Urothelium cell line (cell line): ENCODE measurements at regions not wholly inside any gene's neighbourhood (a gene's known extent, or its start where the extent isn't known, plus 50 kb on each side); places are given as distances from the start of the nearest gene placed in this dataset.
"Not testable (repeated sequence)": the region's sequence is repeated elsewhere in the genome, so short reads cannot be mapped to it uniquely, and the experiment has no call there.

Source experiments
- DNase-seq: peaks from one replicate; pipeline ENCODE4 v3.0.0; 2011; ENCODE audit warnings: low spot score, mixed read lengths
- FAIRE-seq: peaks from 2 replicates; lab custom pipeline; 2011; peaks lifted over from hg19 to GRCh38; lab: Jason Lieb, UNC

GRCh38 chr14:96682401-96682800 is 114.8 kb upstream of the VRK1 start:
- FAIRE-seq (no peak), DNase-seq (no peak)

DNA sequence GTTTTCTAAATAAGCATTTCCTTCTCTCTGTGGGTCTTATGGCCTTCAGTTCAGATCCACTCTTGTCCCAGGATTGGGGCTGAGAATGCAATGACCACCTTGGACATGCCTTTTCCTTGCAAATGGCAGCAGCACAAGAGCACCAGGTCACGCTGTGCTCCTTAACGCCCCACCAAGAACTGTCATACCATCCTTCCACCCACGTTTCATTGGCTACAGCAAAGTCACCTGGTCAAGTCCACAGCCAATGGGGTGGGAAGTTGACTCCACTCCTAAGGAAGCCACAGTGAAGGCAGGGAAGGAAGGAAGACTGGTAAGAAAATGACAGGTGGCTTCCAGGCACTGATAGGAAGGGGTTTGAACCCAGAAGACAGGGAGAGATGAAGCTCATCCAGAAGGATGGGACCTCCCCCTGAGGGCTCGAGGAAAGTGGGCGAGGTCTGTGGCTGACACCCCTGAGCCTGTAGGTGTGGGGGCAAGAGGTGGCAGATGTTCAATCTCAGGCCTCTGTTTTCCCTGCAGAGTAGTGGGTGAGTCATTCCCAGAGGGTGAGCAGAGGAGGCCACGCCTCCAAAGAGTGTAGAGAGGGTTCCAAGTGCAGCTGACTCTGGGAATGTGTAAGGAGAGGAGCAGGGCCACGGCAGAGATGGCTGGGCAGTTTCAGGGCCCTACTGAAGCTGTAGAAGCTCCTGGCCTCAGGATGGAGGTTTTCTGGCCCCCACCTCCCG is 113.5 kb upstream of the VRK1 start:
- no peak for FAIRE-seq
- no peak for DNase-seq

- DNase-seq (no peak), FAIRE-seq (no peak)
These were observed 111.1 kb upstream of the VRK1 start for GRCh38 chr14:96686126-96686525.

DNA sequence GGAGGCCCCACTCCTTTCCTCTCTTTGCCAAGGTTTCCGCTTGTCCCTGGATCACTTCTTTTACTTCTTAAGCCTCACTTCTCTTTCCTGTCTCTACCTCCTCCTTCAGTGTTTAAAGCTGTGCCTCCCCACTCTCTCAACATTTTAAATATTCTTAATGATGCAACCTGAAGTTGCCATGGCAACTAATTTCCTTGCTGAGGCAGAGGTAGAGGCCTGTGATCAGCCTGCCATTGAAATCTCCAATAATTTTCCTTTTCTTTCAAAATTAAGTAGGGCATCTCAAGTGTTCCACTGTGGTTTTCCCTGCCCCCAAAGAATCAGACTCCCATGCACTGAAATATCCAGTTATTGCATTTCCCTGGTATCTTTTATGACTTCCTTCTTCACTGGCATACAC is 108.6 kb upstream of the VRK1 start:
- DNase-seq, result no peak

DNA sequence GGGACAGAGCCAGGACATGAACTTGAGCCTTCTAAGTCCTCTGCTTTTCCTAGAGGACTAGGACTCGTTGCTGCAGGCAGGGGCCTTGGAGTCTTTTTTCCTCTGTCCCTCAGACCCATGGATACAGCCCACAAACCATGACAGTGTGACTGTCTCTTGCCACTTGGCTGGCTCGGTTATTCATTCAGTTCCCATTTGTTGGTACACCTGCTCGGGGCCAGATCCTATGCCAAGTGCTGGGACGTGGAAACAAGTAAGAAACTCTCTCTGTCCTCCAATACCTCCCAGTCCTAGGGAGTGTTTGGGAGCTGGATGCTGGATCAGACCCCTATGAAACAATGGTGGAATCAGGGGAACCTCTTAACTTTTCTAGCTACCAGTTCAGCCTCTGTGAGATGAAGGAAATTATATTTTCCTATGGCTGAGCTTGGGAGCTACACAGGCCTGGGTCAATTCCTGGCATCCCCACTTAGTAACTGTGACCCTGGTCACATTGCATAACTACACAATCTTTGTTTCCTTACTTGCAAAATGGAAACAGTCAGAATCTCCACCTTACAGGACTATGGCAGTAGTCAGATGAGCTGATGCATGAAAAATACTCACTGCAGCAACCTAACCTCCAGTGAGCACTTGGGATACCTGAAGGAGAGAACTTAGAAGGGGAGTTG is 106.3 kb upstream of the VRK1 start:
- DNase-seq, result no peak

More for the DNA sequence above, 108.6 kb upstream of the VRK1 start:
- no peak for FAIRE-seq

DNA sequence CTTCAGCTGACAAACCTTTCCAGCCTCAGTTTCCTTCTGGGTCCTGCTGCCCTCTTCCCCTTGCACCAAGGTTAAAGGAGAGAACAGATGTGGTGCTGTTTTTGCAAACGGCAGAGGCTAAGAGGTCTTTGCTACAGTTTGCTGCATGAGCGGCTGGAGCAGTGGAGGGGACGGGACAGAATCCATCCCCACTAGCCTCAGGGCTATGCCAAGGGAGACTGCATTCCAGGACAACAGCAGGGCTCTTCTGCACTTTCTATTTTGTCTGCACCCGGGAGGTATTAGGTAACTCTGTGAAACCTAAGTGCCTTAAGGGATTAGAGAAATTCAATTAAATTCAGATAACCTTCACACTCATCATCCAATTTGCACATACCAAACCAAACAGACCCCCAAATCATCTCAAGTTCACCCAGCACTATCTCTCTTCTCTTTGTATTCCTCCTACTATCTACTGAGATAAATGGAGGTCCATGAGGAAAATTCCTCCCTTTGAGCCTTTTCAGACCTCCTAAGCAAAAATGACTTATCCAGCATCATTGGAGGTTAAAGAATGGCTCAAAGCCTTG is 103.8 kb upstream of the VRK1 start:
- no peak for DNase-seq
- no peak for FAIRE-seq

More for the DNA sequence above, 106.3 kb upstream of the VRK1 start:
- FAIRE-seq, result no peak

DNA sequence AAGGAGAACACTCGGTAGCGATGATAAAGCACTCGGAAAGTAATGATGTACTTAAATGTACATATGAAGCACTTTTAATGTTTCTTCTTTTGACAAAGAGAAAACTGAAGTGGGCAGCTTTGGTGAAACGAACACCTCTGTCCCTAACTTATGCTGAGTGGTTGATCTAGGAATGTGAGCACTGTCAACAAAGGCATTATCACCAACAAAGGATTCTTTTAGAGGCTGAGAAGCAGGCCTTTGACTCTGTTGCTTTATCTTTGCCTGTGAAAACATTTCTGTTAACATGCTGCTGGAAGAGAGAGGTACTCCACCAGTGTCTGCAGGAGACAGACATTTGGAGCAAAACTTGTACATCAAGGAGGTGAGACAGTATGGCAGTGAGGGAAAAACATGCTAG is 103.2 kb upstream of the VRK1 start:
- DNase-seq (no peak), FAIRE-seq (no peak)

DNA sequence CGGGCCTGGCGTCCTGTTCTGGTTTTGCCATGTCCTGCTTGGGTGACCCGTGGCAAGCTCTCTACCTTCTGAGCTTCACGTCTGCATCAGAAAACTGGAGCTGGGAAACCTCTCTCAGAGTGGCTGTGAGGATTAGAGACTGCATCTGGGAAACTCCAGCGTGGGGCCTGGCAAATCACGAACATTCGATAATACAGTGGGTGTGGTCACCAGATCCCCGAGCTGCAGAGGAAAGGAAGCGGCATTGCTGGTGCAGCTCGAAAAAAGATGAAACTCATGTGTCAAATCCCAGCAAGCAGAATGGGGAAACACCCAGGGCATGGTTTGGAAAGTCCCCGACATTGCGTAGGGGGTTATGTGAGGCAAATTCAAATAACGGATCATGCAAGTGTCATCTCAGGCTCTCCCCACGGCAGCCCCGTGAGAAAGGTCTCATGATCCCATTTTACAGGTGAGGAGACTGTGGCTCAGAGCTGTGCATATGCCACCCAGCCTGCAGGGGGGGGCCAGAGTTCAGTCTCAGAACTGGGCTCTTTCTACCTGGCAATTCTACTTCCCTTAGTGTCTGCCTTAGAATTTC is 98.1 kb upstream of the VRK1 start:
- no peak for FAIRE-seq

GRCh38 chr14:96699666-96700065 is 97.5 kb upstream of the VRK1 start:
- FAIRE-seq, result no peak
- DNase-seq, result no peak

More for the DNA sequence above, 98.1 kb upstream of the VRK1 start:
- no peak for DNase-seq

GRCh38 chr14:96702831-96703230 is 94.4 kb upstream of the VRK1 start:
- no peak for FAIRE-seq
- DNase-seq, result no peak

GRCh38 chr14:96705422-96706092 is 91.6 kb upstream of the VRK1 start:
- DNase-seq (peak; percentile 12), FAIRE-seq (no peak)

GRCh38 chr14:96706893-96707292 is 90.3 kb upstream of the VRK1 start:
- no peak for FAIRE-seq
- no peak for DNase-seq

- no peak for FAIRE-seq
These were observed 87.0 kb upstream of the VRK1 start for GRCh38 chr14:96710060-96710666.

GRCh38 chr14:96711559-96712267 is 85.5 kb upstream of the VRK1 start:
- no peak for DNase-seq

More at GRCh38 chr14:96710060-96710666, 87.0 kb upstream of the VRK1 start:
- no peak for DNase-seq

DNA sequence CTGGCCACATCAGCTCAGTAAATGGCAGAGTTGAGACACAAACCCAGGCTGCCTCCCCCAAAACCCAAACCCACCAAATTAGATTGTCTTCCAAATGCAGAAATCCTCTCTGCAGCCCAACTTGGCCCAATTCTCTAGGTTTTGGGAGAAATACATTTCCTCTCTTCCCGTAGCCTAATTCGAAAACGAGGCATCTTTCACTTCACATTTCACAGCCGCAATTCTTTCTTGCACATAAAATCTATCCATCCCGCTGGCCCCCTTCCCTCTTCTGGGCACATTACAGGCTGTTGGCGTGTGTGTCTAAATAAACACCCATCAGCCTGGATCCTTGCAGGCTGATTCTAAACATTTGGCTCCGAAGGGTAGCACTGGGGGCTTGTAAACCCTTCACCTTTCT is 83.8 kb upstream of the VRK1 start:
- DNase-seq (no peak), FAIRE-seq (no peak)

More at GRCh38 chr14:96711559-96712267, 85.5 kb upstream of the VRK1 start:
- no peak for FAIRE-seq

- DNase-seq, FAIRE-seq: not testable (repeated sequence)
These were observed 82.6 kb upstream of the VRK1 start for GRCh38 chr14:96714537-96714936.

GRCh38 chr14:96717116-96717515 is 80.1 kb upstream of the VRK1 start:
- no peak for FAIRE-seq
- DNase-seq, result no peak

- FAIRE-seq (no peak), DNase-seq (no peak)
These were observed 78.8 kb upstream of the VRK1 start for GRCh38 chr14:96718407-96718806.

GRCh38 chr14:96720702-96721101 is 76.5 kb upstream of the VRK1 start:
- not testable (repeated sequence) for DNase-seq, FAIRE-seq

DNA sequence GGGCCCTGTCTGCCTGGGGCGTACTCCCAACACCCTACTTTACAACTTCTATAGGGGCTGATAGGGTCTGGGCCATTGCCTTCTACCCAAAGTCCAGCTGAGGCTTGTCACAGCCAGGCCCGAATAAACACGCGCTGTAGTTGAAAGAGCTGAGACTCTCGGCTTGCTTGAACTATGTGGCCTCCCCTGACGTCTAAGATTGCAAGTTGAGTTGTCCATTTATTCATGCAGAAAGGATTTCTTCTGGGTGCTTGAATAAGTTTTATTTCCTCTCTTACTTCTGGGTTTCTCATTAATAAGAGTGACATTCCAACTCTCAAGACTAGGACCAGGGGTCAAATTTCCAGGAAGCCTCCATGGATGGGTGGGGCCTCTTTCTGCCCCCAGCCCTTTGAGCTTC is 74.4 kb upstream of the VRK1 start:
- DNase-seq (no peak), FAIRE-seq (no peak)
